ENCODE measurements at regions not wholly inside any gene's neighbourhood (a gene's known extent, or its start where the extent isn't known, plus 50 kb on each side); places are given as distances from the start of the nearest gene placed in this dataset.

DNA sequence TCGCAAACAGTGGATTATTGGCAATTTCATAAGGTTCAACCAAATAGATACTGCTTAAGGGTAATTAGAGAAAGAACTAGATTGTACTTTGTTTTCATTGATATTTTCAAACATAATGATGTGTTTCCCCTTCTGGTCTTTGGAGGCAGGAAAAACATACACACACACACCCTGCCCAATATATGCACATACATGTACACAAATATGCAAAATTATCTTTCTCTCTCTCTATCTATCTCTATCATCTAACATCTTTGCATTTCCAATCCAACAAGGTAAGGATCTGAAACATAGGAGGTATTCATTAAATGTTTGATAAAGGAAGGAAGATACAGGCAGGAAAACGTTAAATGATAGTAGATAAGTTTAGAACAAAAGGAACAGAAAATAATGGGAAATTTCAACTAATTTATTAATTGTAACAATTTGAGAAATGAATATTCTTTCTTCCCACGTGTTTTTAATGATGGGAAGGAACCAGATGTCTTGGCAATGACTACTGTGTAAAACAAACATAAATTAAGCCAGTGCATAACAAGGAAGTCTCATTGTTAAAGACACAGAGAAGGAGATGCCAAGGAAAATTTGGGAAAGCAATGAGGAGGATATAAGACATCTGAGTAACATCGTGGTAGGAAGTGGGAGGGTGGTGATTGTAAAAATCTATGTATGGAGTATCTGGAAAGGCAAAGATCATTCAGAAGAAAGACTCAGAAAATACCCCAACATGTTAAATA lies 532.1 kb downstream of the GBA3 start:
- no peak for TF ChIP-seq POLR2A (IDR thresholded peaks at IDR 0.05; ENCODE audit: low read depth, low read length)
- no peak for TF ChIP-seq POLR2AphosphoS5 (IDR thresholded peaks at IDR 0.05; ENCODE audit: low read depth, low read length)
- TF ChIP-seq TAF1 (IDR thresholded peaks at IDR 0.05; ENCODE audit: low read depth, low read length) = no peak
- TF ChIP-seq POU2F2 (IDR thresholded peaks at IDR 0.05; ENCODE audit: low read depth, low read length) = no peak
- TF ChIP-seq PAX5 (IDR thresholded peaks at IDR 0.05; ENCODE audit: insufficient read depth, low read length, severe bottlenecking) = no peak
- TF ChIP-seq SPI1 (IDR thresholded peaks at IDR 0.05; ENCODE audit: low read depth, low read length) = no peak

Measured in GM12891 (cell line).